ENCODE measurements at regions not wholly inside any gene's neighbourhood (a gene's known extent, or its start where the extent isn't known, plus 50 kb on each side); places are given as distances from the start of the nearest gene placed in this dataset.

DNA sequence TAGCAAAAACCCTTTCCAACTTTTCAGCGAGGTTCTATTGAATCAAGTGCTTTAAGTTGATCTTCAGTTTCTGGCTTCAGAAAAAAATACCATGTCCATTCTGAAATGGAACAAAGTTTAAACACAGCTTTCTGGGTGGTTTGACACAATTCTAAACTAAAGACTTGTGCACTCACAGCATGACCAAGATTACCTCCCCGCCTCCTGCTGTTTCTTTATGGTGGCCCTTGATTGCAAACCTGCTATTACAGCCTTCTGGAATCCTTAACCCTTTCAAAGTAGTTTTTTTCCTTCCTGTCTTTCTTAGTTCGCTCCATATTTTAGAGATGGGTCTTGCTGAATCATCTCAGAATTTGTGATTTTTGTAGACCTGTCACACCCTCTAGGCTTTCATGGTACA, 135.9 kb upstream of the FBN2 start:
- no peak for TF ChIP-seq POLR2AphosphoS5 (IDR thresholded peaks at IDR 0.05; ENCODE audit: low read depth, low read length)
- TF ChIP-seq POLR2A (IDR thresholded peaks at IDR 0.05; ENCODE audit: low read depth, low read length), result no peak
- TF ChIP-seq TAF1 (IDR thresholded peaks at IDR 0.05; ENCODE audit: borderline replicate concordance, low read depth, low read length), result no peak
